GM21737 (cell line): ENCODE measurements at regions not wholly inside any gene's neighbourhood (a gene's known extent, or its start where the extent isn't known, plus 50 kb on each side); places are given as distances from the start of the nearest gene placed in this dataset.
"Not testable (repeated sequence)": the region's sequence is repeated elsewhere in the genome, so short reads cannot be mapped to it uniquely, and the experiment has no call there.

Experiments
- ATAC-seq: cut with Tn5 transposase; IDR thresholded peaks from one replicate; pipeline ENCODE4 v1.9.1; 2021; ENCODE audit warnings: mild to moderate bottlenecking, moderate library complexity; ENCODE audit not compliant: unreplicated experiment

DNA sequence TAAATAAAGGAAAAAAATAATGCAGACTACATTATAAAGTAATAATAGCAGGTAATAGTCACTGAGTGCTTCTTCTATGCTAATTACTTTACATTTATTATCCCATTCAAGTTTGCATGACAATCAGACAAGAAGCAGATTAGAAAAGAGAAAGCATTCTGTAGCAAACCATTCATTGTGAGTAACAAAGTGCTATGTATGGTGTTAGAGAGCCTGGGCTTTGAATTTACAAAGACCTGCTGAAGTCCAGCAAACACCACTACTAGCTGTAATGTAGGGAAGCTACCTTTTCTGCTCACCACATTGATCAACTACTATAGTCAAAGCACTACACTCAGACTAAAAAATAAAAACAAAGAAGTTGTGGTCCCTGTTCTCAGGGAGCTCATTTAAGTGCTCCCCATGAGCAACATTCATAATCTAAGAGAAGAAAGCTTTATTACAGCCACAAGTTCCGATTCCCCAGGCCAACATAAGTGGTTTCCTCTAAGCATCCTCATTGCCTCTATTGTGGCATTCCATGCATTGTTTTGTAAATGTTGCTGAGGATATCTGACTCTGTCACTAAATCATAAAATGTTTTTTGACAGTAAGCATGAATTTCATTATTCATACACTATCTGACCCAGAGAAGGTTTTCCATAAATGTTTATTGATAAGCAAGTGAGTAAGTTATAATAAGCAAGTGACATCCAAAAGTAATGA is 108.5 kb downstream of the FOXD4L6 start:
- not testable (repeated sequence) for ATAC-seq

DNA sequence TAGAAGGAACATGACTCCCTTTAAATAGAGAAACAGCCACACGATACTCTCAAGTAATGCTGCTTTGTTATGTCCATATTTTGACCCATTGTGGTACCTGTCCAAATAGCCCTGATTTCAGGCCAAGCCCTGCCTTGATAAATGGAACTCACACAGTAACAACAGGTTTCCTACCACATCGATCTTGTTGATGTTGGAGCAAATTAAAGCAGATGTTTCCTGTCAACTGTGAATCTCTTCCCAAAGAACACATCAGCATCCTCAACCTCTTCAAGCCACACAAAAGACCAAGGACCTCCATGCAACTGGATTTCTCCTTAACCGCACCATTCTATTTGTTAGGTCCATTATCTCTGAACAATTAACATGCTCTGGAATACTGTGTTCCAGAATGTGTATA is 109.5 kb downstream of the FOXD4L6 start:
- not testable (repeated sequence) for ATAC-seq

DNA sequence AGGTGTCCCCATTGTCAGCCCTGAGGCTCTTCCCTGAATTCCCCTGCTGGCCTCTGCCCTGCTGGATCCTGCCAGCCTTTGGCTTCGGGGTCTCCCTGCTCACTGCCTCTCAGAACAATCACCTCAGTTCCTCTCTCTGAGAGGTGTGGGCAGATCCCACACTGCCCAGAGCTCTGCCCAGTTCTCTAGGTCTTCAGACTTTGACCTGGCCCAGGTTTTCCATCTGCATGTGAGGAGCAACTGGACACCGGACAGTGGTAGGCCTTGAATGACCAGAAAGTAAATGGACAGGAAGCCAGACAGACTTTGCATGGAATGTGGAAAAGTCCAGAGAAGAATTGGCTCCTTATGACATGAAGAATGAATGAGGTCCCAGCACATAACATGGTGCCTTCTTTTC is 111.8 kb downstream of the FOXD4L6 start:
- not testable (repeated sequence) for ATAC-seq

DNA sequence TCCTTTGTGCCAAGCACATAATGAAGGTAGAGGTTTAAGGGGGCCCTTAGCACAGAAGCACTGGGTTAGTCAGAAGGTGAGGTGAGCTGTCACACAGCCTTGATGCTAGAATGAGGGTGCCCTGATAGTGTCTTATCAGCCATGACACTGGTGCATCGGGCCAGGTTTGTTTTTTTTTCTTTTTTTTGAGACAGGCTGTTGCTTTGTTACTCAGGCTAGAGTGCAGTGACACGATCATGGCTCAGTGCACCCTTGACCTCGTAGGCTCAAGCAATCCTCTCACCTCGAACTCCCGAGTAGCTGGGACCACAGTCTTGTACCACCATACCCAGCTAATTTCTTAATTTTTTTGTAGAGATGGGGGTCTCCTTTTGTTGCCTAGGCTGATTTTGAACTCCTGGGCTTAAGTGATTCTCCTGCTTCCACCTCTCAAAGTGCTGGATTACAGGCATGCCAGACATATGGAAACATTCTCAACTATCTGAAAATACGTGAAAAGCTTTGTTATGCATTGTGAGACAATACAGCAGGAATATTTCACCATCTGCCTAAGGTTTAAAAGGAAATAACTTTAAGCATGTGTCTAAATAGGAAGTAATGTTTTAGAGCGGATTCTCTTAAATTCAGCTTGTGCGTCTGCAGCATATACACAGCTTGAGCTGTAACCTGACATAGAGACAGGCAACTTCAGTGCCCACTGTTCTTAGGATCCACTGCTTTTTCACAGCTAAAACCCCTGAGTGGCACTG is 128.4 kb downstream of the FOXD4L6 start:
- not testable (repeated sequence) for ATAC-seq

DNA sequence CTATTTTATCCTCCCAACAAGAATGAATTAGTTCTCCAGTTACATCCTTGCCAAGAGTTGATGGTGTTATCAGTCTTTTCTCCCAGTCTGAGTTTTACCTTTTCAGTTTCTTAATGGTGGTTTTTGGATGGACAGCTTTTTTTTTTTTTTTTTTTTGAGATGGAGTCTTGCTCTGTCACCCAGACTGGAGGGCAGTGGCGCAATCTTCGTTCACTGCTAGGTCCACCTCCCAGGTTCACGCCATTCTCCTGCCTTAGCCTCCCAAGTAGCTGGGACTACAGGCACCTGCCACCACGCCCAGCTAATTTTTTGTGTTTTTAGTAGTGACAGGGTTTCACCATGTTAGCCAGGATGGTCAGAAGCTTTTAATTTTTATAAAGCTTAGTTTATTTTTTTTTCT is 133.0 kb downstream of the FOXD4L6 start:
- not testable (repeated sequence) for ATAC-seq

DNA sequence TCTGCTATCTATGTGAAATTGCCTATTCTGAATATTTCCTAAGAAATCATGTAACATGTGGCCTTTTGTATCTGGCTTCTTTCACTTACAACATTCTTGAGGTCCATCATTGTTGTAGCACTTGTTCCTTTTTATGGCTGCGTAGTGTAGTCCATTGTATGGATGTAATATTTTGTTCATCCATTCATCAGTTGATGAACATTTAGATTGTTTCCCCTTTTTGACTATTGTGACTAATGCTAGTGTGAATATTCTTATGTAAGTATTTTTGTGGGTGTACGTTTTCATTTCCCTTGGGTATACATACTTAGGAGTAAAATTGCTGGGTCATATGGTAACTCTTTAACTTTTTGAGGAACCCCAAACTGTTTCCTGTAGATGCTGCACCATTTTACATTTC is 134.6 kb downstream of the FOXD4L6 start:
- ATAC-seq: not testable (repeated sequence)

DNA sequence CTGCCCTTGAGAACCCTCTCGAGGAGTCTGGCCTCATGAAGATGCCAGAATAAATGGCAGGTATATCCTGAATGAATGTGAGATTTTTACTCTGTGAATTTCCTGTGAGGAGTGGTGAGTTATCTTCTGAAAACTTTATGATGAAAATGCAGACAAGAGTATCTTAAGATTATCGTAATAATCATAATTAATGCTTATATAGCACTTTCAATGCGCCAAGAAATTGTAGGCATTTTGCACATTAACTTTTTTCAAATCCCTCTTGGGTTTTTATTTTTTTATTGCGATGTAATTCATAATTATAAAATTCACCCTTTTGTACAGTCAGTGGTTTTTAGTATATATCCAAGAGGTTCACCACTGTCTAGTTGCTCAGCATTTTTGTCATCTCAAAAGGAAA is 135.1 kb downstream of the FOXD4L6 start:
- ATAC-seq: not testable (repeated sequence)

DNA sequence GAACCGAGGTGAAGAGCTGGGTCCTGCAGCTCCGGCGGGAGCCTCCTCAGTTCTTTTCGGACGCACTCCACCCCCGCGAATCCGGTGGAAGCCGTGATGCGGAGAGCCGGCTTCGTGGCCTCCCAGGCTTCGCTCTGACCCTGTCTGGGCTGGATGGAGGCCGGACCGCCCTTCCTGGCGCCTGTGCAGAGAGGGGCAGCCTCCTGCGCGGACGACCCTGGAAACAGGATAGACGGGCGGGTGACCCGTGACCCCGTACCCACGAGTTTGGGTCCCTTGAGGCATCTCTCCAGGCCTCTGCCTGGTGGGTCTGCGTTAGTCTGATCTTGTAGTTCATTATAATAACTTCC is 136.0 kb downstream of the FOXD4L6 start:
- ATAC-seq: peak; percentile 49

DNA sequence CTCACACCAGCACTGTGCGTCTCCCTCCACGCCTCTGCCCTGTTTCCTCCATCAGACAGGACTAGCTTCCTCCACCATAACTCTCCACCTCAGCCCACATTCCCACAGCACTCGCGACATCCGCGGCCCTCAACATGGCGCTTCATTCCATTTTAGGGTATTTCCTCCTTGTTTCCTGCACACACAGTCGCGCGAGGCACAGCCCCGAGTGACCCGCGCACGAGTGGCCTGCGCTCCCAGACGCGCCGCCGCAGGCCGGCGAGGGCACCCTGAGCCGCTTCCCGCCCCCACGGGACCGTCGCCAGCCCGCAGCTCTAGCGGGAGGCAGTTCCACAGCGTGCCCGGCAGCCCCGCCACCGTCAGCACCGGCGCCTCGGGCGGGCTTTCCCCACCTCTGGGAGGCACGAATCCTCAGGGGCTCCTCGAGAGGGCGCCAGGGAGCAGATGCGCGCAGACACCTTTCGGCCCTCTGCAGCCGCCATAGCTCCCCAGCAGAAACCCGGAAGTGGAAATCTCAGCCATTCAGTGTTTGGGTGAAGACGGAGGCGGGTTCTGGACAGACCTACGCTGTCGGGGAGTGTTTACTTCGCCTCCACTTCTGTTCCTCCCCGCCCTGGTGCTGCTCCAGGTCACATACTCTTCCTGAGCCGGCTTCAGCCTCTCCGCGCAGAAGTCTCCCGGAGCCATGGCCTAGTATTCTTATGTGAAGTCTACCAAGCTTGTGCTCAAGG is 136.6 kb downstream of the FOXD4L6 start:
- ATAC-seq: peak; percentile 100

DNA sequence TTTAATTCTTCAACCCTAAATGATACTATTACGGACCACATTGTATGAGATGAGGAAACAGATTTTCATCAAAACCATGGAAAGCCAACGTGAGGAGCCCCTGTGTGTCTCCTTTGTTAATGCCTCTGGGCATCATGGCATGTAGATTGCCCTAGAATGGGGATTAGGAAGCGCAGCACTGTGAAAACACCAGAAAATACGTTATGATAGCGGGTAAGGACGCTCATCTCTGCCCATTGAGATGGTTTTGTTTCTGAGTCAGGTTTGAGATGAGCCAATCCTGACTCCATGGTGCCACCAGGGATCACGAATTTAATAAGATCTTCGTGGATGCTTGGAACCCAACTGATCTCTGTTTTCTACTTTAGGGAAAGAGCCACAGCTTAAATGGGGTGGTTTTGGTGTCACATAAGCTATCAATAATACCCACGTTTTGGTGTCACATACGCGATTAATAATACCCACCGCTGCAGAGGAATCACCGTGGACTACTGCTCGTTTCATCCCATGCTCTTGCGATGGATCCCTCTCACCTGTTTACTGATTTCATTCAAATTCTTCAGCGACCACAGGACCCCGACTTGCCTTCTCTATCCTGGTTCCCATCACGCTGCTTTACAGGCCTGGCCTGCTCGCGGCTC is 137.3 kb downstream of the FOXD4L6 start:
- ATAC-seq: not testable (repeated sequence)

DNA sequence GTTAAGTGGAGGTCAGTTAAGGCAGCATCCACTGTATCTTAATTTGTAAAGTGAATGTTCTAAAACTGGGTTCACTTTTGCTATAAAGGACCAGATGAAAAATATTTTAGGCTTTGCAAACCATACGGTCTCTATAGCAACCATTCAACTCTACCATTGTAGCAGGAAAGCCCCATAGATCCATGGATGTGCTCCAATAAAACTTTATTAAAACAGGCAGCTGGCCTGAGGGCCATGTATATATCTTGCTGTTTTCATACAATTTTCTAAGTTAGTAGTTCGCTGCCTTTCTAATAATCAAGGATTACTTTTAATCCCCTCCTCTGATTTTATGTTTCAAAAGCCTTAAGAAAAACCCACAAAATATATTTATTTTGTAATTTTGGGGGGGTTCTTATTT is 142.1 kb downstream of the FOXD4L6 start:
- not testable (repeated sequence) for ATAC-seq

DNA sequence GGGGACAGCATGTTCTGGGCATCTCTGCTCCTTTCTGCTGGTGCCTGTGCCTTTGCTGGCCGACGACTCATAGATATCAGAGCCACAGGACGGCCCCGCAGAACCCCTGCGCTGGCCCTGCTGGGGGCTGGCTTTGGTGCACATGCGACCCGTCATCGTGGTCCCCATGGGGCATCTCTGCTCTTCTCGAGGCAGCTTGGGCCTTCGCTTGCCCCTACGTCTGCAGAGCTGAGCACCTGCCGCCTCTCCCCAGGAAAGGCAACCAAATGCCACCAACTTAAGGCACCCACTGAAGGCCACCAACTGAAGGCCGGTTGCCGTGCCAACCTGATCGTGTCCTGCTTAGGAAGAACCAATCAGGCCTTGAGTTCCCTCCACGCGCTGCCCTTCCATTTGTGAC is 153.1 kb downstream of the FOXD4L6 start:
- ATAC-seq: not testable (repeated sequence)

DNA sequence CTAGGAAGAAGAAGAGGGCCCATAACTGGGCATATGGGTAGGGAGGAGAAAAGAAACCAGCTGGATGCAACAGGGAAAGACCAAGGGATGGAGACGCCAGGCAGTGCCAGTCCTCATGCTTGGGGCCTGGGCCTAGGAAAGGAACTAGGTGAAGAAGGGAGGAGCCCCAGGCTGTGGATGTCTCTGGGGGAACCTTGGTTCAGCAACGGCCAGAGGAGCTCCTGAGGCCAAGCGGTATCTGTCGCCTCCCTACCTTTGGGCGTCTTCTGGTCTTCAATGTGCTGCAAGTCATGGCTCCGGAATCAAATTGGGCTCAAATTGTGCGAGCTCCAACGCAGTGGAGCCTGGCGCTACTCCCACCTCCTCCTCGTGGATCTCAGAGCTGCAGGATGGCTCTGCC is 153.6 kb downstream of the FOXD4L6 start:
- not testable (repeated sequence) for ATAC-seq

DNA sequence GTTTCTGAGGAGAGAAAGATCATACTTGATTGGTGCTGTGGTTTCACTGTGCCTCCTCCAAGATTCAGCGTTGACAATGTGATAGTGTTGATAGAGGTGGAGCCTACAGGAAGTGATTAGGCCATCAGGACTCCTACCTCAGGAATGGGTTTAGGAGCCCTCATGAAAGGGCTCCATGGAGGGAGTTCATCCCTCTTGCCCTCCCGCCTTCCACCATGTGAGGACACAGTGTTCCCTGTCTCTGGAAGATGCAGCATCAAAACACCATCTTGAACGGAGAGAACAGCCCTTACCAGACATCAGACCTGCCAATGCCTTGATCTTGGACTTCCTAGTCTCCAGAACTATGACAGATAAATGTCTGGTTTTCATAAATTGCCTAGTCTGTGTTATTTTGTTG is 156.7 kb downstream of the FOXD4L6 start:
- not testable (repeated sequence) for ATAC-seq

DNA sequence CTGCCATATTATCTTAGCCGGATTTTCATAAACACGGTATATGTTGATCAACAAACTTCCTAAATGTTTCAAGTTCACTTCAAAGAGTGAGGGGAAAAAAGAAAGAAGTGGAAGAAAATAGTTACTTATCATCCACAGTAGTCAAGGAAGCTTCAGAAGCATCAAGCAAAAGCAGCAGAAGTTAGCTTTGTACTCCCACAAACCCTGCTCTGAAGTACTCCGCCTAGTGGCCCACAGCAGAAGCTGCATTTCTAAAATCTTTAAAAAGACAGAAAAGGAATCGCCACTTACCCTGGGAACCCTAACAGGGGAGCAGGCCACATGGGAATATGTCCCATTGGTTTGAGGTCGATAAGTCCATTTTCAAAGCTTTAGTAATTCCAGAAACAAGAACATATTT is 158.1 kb downstream of the FOXD4L6 start:
- ATAC-seq: not testable (repeated sequence)

DNA sequence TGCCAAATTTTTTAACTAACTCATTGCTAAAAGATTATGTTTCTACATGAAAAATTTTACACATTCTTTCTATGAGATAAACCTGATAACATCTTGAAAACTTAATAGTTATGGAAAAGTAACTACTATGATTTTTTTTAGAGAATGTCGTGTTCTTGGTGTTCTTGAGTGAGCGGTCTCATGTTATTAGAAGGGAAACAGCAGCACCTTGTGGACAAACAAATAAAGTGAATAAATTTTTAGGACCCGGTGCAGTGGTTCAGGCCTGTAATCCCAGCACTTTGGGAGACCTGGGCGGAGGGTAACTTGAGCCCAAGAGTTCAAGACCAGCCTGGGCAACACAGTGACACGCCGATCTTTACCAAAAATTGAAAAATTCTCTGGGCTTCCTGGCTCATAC is 166.0 kb downstream of the FOXD4L6 start:
- not testable (repeated sequence) for ATAC-seq

DNA sequence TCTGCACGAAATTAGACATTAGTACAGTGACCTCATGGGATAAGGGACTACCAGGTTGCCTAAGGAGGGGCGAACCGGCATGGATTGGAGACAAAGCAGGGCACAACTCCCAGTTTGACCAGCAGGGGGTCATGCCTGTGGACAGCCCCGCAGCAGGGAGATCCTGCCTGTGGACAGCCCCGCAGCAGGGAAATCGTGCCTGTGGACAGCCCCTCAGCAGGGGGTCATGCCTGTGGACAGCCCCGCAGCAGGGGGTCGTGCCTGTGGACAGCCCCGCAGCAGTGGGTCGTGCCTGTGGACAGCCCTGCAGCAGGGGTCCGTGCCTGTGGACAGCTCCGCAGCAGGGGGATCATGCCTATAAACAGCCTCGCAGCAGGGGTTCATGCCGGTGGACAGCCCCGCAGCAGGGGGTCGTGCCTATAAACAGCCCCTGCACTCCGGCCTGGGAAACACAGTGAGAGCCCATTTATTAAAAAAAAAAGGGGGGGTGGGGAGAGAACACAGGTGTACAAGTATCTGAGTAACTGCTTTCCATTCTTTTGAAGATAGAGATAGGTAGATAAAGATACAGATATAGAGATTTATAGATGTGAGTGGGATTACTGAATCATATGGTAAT is 176.5 kb downstream of the FOXD4L6 start:
- not testable (repeated sequence) for ATAC-seq

DNA sequence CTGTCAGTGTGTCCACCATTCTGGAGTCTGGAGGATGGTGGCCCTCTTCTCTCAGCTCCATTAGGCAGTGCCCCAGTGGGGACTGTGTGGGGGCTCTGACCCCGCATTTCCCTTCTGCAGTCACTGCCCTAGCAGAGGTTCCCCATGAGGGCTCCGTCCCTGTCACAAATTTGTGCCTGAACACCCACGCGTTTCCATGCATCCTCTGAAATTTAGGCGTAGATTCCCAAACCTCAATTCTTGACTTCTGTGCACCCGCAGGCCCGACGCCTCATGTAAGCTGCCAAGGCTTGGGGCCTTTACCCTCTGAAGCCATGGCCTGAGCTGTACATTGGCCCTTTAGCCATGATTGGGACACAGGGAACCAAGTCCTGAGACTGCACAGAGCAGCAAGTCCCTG is 182.3 kb downstream of the FOXD4L6 start:
- not testable (repeated sequence) for ATAC-seq

DNA sequence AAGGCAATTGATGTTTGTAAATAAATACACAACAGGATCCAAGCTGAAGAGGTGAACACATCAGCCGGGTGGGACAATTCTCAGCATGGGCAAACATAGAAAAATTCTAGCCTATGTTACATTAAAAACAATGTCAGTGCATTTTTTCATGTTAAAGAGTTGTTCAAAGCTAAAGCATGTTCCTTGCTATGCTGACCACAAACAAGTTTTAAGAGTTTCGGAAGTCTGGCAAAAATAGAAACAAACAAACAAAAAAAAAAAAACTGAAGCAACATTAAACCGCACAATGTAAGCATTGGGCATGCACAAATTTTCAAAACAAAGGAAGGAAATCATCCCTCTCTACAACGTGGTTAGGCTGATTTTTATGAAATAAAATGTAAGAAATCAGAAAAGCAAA is 185.8 kb downstream of the FOXD4L6 start:
- ATAC-seq: not testable (repeated sequence)

DNA sequence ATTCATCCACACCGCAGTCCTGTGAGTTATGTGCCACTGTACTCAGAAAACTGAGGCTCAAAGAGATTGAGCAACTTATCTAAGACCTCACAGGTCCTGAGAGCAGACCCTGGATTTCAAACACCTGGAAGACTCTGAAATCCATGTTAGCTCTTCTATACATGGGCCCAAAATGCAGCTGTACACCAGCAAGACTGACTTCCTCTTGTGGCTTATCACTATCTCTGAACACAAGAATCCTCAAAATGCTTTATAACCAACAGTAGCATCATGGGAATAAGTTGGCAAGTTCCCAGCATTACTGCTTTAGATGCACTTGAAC is 188.6 kb downstream of the FOXD4L6 start:
- not testable (repeated sequence) for ATAC-seq
